NCI-H82 (cell line): ENCODE measurements at regions not wholly inside any gene's neighbourhood (a gene's known extent, or its start where the extent isn't known, plus 50 kb on each side); places are given as distances from the start of the nearest gene placed in this dataset.
A peak's percentile ranks its signal among the peaks of the same experiment; 100 is the strongest.
"Not testable (repeated sequence)": the region's sequence is repeated elsewhere in the genome, so short reads cannot be mapped to it uniquely, and the experiment has no call there.

ENCODE experiments used
- DNase-seq: peaks from one replicate; lab custom pipeline; 2025; lab: John Stamatoyannopoulos, UW

GRCh38 chr7:4319280-4319679 lies 362.8 kb upstream of the FOXK1 start:
- DNase-seq, result no peak

- DNase-seq, result no peak
Measured at GRCh38 chr7:4325732-4326131, 356.4 kb upstream of the FOXK1 start.

- DNase-seq, result no peak
Measured at GRCh38 chr7:4331711-4332110, 350.4 kb upstream of the FOXK1 start.

- DNase-seq, result no peak
Measured at GRCh38 chr7:4338556-4338955, 343.5 kb upstream of the FOXK1 start.

GRCh38 chr7:4343272-4344247 lies 338.5 kb upstream of the FOXK1 start:
- no peak for DNase-seq

GRCh38 chr7:4345004-4345403 lies 337.1 kb upstream of the FOXK1 start:
- no peak for DNase-seq

- no peak for DNase-seq
Measured at GRCh38 chr7:4352069-4352468, 330.0 kb upstream of the FOXK1 start.

- DNase-seq, result no peak
Measured at GRCh38 chr7:4361774-4362173, 320.3 kb upstream of the FOXK1 start.

GRCh38 chr7:4383584-4383983 lies 298.5 kb upstream of the FOXK1 start:
- DNase-seq, result no peak

- no peak for DNase-seq
Measured at GRCh38 chr7:4386190-4386589, 295.9 kb upstream of the FOXK1 start.

- not testable (repeated sequence) for DNase-seq
Measured at GRCh38 chr7:4391103-4391502, 291.0 kb upstream of the FOXK1 start.

GRCh38 chr7:4394736-4395135 lies 287.4 kb upstream of the FOXK1 start:
- DNase-seq, result no peak

- no peak for DNase-seq
Measured at GRCh38 chr7:4399121-4399520, 283.0 kb upstream of the FOXK1 start.

GRCh38 chr7:4399596-4399995 lies 282.5 kb upstream of the FOXK1 start:
- DNase-seq, result no peak

GRCh38 chr7:4406288-4407058 lies 275.6 kb upstream of the FOXK1 start:
- no peak for DNase-seq

GRCh38 chr7:4409946-4410345 lies 272.1 kb upstream of the FOXK1 start:
- no peak for DNase-seq

- DNase-seq, result peak; percentile 14
Measured at GRCh38 chr7:4416396-4417056, 265.6 kb upstream of the FOXK1 start.

GRCh38 chr7:4428526-4428925 lies 253.6 kb upstream of the FOXK1 start:
- DNase-seq, result no peak

GRCh38 chr7:4430227-4430626 lies 251.9 kb upstream of the FOXK1 start:
- no peak for DNase-seq

GRCh38 chr7:4434306-4434705 lies 247.8 kb upstream of the FOXK1 start:
- DNase-seq, result no peak

GRCh38 chr7:4436361-4436895 lies 245.7 kb upstream of the FOXK1 start:
- no peak for DNase-seq

GRCh38 chr7:4436936-4437335 lies 245.2 kb upstream of the FOXK1 start:
- DNase-seq, result no peak
